Right cardiac atrium (tissue), 5 donors: ENCODE measurements at regions not wholly inside any gene's neighbourhood (a gene's known extent, or its start where the extent isn't known, plus 50 kb on each side); places are given as distances from the start of the nearest gene placed in this dataset.

Experiments
- ATAC-seq, 2 donors: fragments of 200-7000 bp; cut with Tn5 transposase; one replicate each; pipeline versions ENCODE4 v1.8.0 to v1.9.1; 2020; ENCODE audit warnings: moderate library complexity in 2 of 2, mild to moderate bottlenecking in 1 of 2
- DNase-seq, 3 donors: peaks; one replicate each; pipeline ENCODE4 v3.0.0-alpha.2; 2020
- H3K27ac ChIP-seq: one replicate; pipeline ENCODE4 v1.5.1; 2013; ENCODE audit warnings: mild to moderate bottlenecking, low read length, control low read depth, moderate library complexity
- H3K27me3 ChIP-seq: one replicate; pipeline ENCODE4 v1.6.1; 2013; ENCODE audit not compliant: control insufficient read depth, insufficient read depth
- H3K4me1 ChIP-seq: one replicate; pipeline ENCODE4 v1.6.1; 2013; ENCODE audit warnings: low read length; ENCODE audit not compliant: control insufficient read depth, insufficient read depth
- H3K4me3 ChIP-seq: one replicate; pipeline ENCODE4 v1.5.1; 2013; ENCODE audit warnings: low read length, control low read depth
- H3K9me3 ChIP-seq: one replicate; pipeline ENCODE4 v1.6.1; 2013; ENCODE audit warnings: low read length; ENCODE audit not compliant: control insufficient read depth
- WGBS: extraction: QIAGEN DNeasy Blood & Tissue Kit; methylation state at CpG from one replicate; pipeline ENCODE4 v1.1.7; 2013; 5-methylcytosine and 5-hydroxymethylcytosine counted together
- intact Hi-C, 4 donors: fragments of 100-400 bp; cut with DNase I; formaldehyde crosslinking; loops; one replicate each; pipeline versions ENCODE4 v1.11.0 to v1.14.0; 2022 to 2023
- donor health status: healthy with polysubstance abuse.
- donor health status: DM: no; HTN: yes; CAD: no.
- donor health status: DM: no; HTN: no; CAD: no.
- donor health status: DM: no; HTN: yes; CAD: no; lungs with severe emphysema.
- donor health status: DM: yes; HTN: yes; CAD: no.

GRCh38 chr2:49255409-49255971 is 101.2 kb upstream of the FSHR start:
- Histone ChIP-seq H3K9me3 (no peaks in the 10 kb centered on the region), H3K27ac (no peak overlapping the region), H3K4me3 (no peak overlapping the region), H3K27me3 (no peaks in the 10 kb centered on the region), H3K4me1 (no peaks in the 10 kb centered on the region)
- DNase-seq (no peak), ATAC-seq (no peak)
- 54% methylated on average over 3 of the region's 3 CpGs for WGBS
- intact Hi-C loops = loop anchor here in 2 of 4 donors (5.0 kb wide), 2 partner anchors 77 to 82 kb away; no protein-coding TSS in a partner anchor

GRCh38 chr2:49254401-49254800 is 100.1 kb upstream of the FSHR start:
- DNase-seq = peak in 1 of 3 donors; percentile 14

GRCh38 chr2:49251766-49252165 is 97.5 kb upstream of the FSHR start:
- no peaks in the 10 kb centered on the region for H3K9me3 ChIP-seq
- 96% methylated on average over 1 of the region's 1 CpG for WGBS
- DNase-seq = no peak
- no peak for ATAC-seq
- H3K4me1 ChIP-seq = no peaks in the 10 kb centered on the region
- no peak overlapping the region for H3K4me3 ChIP-seq
- intact Hi-C loops = no loop called here
- no peaks in the 10 kb centered on the region for H3K27me3 ChIP-seq
- no peak overlapping the region for H3K27ac ChIP-seq

More at GRCh38 chr2:49254401-49254800, 100.1 kb upstream of the FSHR start:
- 70% methylated on average over 6 of the region's 6 CpGs for WGBS
- Histone ChIP-seq H3K27ac (no peak overlapping the region), H3K4me3 (no peak overlapping the region), H3K4me1 (no peaks in the 10 kb centered on the region), H3K9me3 (no peaks in the 10 kb centered on the region), H3K27me3 (no peaks in the 10 kb centered on the region)
- no peak for ATAC-seq
- intact Hi-C loops = no loop called here

GRCh38 chr2:49251251-49251650 is 96.9 kb upstream of the FSHR start:
- ATAC-seq (no peak), DNase-seq (no peak)
- intact Hi-C loops = no loop called here
- Histone ChIP-seq H3K4me3 (no peak overlapping the region), H3K4me1 (no peaks in the 10 kb centered on the region), H3K27me3 (no peaks in the 10 kb centered on the region), H3K27ac (no peak overlapping the region), H3K9me3 (no peaks in the 10 kb centered on the region)
- WGBS = 75% methylated on average over 5 of the region's 5 CpGs

GRCh38 chr2:49248506-49248905 is 94.2 kb upstream of the FSHR start:
- no peaks in the 10 kb centered on the region for H3K9me3 ChIP-seq
- no peak overlapping the region for H3K27ac ChIP-seq
- H3K27me3 ChIP-seq = no peaks in the 10 kb centered on the region
- peak; percentile 71 to 86 for ATAC-seq
- H3K4me3 ChIP-seq = no peak overlapping the region
- 60% methylated on average over 1 of the region's 1 CpG for WGBS
- no peaks in the 10 kb centered on the region for H3K4me1 ChIP-seq
- DNase-seq = peak in 2 of 3 donors; percentile 38 to 46
- intact Hi-C loops = no loop called here

- ATAC-seq (no peak), DNase-seq (no peak)
- Histone ChIP-seq H3K27me3 (no peaks in the 10 kb centered on the region), H3K9me3 (no peaks in the 10 kb centered on the region), H3K27ac (no peak overlapping the region), H3K4me3 (no peak overlapping the region), H3K4me1 (no peaks in the 10 kb centered on the region)
- intact Hi-C loops = no loop called here
These were observed 87.7 kb upstream of the FSHR start for GRCh38 chr2:49241991-49242390.

GRCh38 chr2:49241501-49241900 is 87.2 kb upstream of the FSHR start:
- Histone ChIP-seq H3K9me3 (no peaks in the 10 kb centered on the region), H3K27ac (no peak overlapping the region), H3K4me1 (no peaks in the 10 kb centered on the region), H3K27me3 (no peaks in the 10 kb centered on the region), H3K4me3 (no peak overlapping the region)
- ATAC-seq (no peak), DNase-seq (no peak)
- intact Hi-C loops = no loop called here

- intact Hi-C loops = no loop called here
- 69% methylated on average over 3 of the region's 3 CpGs for WGBS
- Histone ChIP-seq H3K27ac (no peak overlapping the region), H3K9me3 (no peaks in the 10 kb centered on the region), H3K27me3 (no peaks in the 10 kb centered on the region), H3K4me1 (no peaks in the 10 kb centered on the region), H3K4me3 (no peak overlapping the region)
- no peak for ATAC-seq
- DNase-seq = no peak
These were observed 86.3 kb upstream of the FSHR start for GRCh38 chr2:49240608-49241007.

- intact Hi-C loops = no loop called here
- Histone ChIP-seq H3K27ac (no peak overlapping the region), H3K4me3 (no peak overlapping the region), H3K27me3 (no peaks in the 10 kb centered on the region), H3K4me1 (no peaks in the 10 kb centered on the region), H3K9me3 (no peaks in the 10 kb centered on the region)
- ATAC-seq = no peak
- DNase-seq = no peak
These were observed 84.3 kb upstream of the FSHR start for GRCh38 chr2:49238604-49238960.

GRCh38 chr2:49237867-49238603 is 83.7 kb upstream of the FSHR start:
- Histone ChIP-seq H3K4me1 (no peaks in the 10 kb centered on the region), H3K27me3 (no peaks in the 10 kb centered on the region), H3K9me3 (no peaks in the 10 kb centered on the region), H3K27ac (no peak overlapping the region), H3K4me3 (no peak overlapping the region)
- 85% methylated on average over 6 of the region's 6 CpGs for WGBS
- intact Hi-C loops = no loop called here
- no peak for DNase-seq
- no peak for ATAC-seq

GRCh38 chr2:49236316-49236715 is 82.0 kb upstream of the FSHR start:
- no peak overlapping the region for H3K27ac ChIP-seq
- no peaks in the 10 kb centered on the region for H3K4me1 ChIP-seq
- no peaks in the 10 kb centered on the region for H3K27me3 ChIP-seq
- intact Hi-C loops = no loop called here
- no peak overlapping the region for H3K4me3 ChIP-seq
- no peaks in the 10 kb centered on the region for H3K9me3 ChIP-seq
- ATAC-seq (no peak), DNase-seq (no peak)
- WGBS = 87% methylated on average over 1 of the region's 1 CpG

GRCh38 chr2:49226360-49226759 is 72.0 kb upstream of the FSHR start:
- DNase-seq (no peak), ATAC-seq (no peak)
- Histone ChIP-seq H3K9me3 (no peaks in the 10 kb centered on the region), H3K4me1 (no peaks in the 10 kb centered on the region), H3K4me3 (no peak overlapping the region), H3K27me3 (no peaks in the 10 kb centered on the region), H3K27ac (no peak overlapping the region)
- intact Hi-C loops = no loop called here
- 68% methylated on average over 4 of the region's 4 CpGs for WGBS
